Activated CD4-positive, alpha-beta T cell treated with anti-CD3 and anti-CD28 coated beads, Interleukin-2, Interleukin-4, amounts not matched to agents 100 ng/mL and 50 ng/mL, durations not matched to agents 16 hours and 8 hours (primary cell): ENCODE measurements at regions not wholly inside any gene's neighbourhood (a gene's known extent, or its start where the extent isn't known, plus 50 kb on each side); places are given as distances from the start of the nearest gene placed in this dataset.
"Not testable (repeated sequence)": the region's sequence is repeated elsewhere in the genome, so short reads cannot be mapped to it uniquely, and the experiment has no call there.

ENCODE experiments used
- DNase-seq: peaks from one replicate; pipeline ENCODE4 v3.0.0-alpha.2; 2020; ENCODE audit warnings: low spot score

DNA sequence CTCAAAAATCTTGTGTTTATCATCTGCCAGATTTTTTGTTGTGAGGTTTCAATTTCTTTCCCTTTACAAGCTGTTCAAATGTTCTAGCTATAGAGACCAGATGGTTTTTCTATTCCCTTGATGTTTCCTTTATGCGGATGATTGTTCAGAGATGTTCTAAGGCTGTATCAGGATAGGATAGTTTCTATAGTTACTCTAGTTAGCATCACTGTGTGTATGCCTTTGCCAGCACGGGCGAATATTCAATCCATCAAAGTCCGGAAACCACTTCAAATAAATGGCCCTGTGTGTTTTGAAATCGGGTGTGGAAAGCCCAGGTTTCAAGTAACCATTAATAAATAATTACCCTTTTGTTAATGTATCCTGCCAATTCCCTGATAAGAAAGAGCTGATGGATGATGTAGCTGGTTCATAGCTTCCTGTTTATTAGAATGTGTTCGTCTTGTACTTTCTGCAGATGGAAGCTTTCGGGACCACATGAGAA lies 149.8 kb upstream of the PRKCQ start:
- DNase-seq: no peak

DNA sequence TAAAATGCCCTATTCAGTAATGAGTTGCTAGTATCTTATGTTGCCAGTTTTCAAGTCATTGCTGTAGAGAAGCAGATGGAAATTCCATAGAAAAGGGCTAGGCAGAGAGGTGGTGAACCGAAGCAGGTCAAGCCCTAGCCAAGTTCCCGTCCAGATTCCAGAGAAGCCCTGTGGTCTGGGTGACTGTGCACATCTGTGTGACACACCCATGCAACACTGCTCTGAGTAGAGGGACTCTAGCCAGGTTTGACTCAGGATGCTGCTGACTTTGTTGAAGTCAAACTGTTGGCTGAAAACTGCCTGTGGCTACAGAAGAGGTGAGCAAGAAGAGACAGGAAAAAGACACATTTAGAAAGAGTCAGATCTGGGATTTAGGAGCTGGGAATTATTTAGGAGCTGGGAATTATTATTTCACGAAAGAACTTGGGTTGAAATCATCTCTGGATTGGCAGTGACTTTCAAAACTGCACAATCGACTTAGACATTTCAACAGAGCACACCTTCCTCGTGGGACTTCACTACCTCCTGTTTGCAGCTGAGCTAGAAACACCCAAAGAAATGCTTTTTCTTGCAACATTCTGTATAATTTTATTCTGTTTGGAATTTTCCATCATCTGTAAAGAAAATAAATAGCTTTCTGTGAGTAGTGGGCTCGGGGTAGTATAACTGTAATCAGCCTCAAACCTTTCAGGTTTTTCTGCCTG lies 149.1 kb upstream of the PRKCQ start:
- DNase-seq: no peak

DNA sequence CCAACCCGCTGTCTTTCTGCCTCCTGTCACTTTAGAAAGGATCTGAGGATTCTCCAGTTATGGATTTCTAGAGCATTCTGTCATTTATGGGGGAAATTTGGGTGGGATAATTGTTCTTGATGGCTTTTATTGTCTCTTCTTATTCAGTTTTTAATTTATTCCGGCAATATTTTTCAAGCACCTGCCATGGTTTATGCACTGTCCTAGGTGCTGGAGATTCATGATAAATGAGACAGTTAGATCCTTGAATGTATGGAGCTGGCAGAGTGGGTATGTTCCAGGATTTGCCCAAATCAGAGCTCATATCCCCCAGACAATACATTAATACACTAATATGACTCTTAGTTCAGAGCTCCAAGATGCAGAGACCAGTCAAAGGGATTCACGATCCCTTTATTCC lies 146.8 kb upstream of the PRKCQ start:
- no peak for DNase-seq

DNA sequence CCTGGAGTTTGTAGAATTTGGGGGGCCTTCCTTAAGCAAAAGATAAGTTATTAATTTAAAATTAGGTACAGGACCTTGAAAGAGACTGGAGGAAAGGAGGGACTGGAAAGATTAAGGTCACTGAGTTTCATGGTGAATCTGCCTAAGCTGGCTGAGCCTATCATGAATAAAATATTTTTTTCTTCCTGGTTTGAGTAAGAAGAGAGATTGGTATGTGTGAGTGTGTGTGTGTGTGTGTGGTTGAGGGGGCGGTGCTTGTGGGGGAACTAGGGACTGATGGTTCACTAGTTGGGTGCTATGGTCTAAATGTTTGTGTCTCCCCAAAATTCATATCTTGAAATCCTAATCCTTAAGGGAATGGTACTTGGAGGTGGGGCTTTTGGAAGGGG lies 142.5 kb upstream of the PRKCQ start:
- no peak for DNase-seq

DNA sequence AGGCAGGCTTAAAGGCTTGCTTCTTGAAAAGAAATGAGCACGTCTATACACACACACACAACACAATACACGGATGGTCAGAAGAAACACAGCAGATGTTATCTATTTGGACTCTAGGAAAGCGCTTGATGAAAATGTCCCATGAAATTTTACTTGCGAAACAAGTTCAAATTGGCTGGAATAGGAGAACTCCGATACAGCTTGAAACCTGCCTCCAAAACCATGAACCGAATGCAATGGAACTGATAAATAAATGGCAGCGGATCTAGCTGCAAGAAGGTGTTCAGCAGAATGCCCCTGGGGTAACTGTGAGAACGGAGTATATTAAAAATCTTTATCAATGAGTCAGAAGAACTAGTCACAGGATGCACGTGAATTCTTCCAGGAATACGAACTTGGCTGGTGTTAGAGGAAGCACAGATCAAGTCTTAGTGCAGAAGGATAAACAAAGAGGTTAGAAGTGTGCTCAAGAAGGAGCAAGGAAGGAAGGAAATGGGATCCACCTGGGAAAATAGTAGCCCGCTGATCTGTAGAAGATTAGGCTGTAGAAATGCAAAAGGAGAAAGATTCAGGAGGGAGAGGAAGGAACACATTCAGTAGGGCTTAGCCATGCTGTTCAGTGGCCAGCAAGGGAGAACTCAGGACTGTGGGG lies 142.0 kb upstream of the PRKCQ start:
- DNase-seq: no peak

DNA sequence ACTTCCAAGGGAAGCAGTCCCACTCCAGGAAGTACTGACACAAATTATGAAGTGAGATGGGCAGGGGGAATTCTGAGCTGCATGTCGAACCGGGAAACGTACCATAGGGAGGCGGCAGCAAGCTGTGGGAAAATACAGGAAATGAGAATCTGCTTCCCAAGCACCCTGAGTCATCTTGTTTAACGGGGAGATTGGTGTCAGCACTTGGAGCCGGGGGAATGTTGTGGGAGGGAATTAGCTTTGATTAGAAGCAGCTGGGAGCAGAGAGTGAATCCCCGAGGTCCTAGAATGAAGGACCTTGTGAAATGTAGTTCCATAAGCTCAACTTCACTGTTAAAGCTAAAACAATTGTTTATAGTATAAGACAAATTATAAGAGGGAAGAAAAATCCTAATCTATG lies 141.4 kb upstream of the PRKCQ start:
- no peak for DNase-seq

DNA sequence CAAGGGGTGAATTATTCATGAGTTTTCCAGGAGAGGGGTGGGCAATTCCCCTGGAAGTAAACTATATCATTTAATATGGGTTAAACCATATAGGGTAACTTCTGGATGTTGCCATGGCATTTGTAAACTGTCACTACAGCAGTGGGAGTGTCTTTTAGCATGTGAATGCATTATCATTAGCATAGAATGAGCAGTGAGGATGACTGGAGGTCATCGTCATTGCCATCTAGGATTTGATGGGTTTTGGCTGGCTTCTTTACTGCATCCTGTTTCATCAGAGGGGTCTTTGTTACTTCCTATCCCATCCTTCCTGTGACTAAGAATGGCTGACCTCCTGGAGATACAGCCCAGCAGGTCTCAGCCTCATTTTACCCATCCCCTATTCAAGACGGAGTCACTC lies 139.5 kb upstream of the PRKCQ start:
- no peak for DNase-seq

DNA sequence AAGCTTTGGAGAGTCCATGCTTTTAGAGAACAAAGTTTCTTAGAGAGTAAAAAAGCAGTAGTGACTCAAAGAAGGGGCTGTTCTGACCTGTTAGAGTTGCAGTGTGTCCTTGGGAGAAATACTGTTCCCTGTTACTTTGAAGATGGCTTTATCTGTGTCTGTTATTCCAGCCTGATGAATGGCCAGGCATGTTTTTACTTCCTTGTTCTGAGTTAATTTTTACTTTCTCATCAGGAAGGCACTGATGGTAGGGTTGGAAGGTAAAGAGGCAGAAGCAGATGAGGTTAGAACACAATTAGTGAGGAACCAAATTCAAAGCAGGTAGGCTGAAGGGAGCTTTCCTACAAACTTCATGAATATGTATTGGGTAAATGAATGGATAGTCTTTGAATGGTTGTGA lies 138.5 kb upstream of the PRKCQ start:
- DNase-seq: no peak

DNA sequence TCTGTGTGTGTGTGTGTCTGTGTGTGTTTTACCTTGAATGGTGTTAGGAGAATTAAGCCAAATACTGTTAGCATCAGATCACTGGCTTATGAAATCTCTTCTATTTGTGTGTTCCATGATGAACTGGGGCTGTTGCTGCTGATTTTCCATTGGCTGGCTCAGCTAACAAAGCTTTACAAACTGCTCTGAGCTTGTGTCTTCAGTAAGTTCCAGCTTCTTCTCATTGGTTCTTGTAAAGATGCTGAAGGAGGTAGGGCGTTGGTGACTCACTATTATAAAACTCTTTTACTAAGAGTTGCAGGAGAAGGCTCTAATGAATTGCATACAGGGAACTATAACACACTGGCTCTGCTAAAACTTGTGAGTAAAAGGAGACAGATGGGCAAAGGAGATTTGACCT lies 136.4 kb upstream of the PRKCQ start:
- DNase-seq: no peak

DNA sequence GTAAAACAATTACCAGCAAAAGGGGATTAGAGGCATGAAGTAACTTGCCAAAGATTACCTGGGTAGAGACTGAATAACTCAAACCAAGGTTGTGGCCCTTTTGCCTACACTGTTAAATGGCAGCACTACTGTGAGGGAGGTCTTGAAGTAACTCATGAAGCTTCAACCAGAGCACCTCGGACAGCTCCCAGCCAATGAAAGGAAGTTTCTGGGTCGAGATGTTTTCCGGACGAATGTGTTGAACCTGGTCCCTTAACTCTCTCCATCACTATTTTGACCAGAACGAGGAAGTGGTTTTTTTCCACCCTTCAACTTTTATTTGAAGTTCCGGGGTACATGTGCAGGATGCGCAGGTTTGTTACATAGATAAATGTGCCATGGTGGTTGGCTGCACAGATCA lies 133.6 kb upstream of the PRKCQ start:
- DNase-seq: no peak

DNA sequence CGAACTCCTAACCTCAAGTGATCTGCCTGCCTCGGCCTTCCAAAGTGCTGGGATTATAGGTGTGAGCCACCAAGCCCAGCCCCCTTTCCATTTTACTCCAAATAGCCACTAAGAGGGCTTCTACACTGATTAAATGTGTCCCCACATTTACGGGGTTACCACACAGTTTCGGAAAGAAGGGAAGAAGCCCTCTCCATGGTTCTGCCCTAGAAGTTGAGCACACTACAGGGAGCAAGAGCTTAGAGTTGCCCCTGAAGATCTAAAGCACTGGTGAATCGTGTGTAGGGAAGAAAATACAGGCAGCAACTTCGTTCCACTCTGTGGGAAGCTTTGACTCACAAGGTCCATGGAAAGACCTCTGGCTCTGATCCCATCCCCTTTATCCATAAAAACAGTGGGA lies 133.0 kb upstream of the PRKCQ start:
- no peak for DNase-seq

DNA sequence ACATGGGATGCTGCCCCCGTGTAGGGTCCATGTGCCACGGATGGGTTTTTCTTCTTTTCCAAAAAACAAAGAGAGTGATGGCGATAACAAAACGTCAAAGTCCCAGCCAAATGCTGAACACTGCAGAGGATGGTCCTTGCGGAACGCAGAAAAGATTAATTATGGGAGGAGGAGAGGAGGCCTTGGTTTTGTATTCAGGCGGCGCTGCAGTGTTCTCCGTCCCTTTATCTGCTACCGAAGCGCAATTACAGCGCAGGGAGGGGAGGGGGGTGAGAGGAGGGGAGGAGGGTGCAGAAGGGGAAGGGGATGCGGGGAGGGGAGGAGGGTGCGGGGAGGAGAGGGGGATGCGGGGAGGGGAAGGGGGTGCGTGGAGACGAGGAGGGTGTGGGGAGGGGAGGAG lies 131.8 kb upstream of the PRKCQ start:
- no peak for DNase-seq

DNA sequence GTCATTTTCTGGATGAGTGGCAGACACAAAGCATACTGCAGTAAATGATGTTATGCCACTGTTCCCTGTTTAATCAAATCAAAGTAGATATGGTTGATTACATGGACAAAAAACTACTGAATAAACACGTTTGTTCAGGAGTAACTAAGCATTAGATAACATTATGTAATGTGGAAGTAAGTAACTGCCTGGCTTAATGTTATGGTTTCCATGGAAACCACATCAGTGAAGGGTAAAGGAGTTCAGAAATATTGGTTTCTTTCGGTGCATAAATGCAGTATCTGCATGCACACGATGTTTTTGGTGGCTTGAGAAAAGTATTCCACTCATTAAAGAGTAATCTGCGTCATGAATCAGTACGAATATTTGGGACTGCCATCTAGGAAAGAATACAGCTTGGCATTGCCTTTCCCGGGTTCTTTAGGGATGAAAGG lies 131.3 kb upstream of the PRKCQ start:
- DNase-seq: no peak

DNA sequence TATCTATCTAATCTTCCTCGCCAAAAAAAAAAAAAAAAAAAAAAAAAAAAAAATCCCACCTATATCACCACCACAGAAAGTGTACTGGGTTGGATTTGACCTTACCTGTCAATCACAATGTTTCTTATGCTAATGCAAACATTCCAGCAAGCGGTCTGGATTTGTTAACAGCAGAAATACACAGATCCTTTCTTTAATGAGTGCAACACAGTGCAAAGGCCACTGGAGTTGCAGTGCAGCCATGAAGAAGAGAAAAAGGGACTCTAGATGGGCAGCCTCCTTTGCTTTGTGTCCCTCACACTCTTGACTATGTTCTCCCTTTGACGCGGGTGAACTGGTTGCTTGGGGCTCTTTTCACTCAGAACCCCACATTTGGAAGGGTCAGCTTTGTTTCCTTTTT lies 127.3 kb upstream of the PRKCQ start:
- DNase-seq: no peak

DNA sequence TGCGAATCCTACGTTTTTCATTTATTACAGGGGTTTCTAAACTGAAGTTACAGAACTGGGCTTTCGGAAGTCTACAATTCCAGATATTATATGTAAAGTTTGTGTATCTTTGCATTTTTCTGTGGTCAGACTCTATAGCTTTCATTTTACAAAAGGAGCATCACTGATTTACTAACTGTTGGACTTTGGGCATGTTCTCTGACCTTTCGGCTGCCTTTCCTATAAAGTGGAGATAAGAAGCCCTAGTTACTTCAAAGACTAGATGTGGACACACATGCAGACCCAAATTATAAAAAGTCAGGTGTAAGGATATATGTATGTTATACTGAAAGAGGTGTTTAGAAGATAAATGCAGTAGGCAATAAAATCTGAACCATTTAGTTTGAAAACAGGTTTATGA lies 126.6 kb upstream of the PRKCQ start:
- DNase-seq: no peak

DNA sequence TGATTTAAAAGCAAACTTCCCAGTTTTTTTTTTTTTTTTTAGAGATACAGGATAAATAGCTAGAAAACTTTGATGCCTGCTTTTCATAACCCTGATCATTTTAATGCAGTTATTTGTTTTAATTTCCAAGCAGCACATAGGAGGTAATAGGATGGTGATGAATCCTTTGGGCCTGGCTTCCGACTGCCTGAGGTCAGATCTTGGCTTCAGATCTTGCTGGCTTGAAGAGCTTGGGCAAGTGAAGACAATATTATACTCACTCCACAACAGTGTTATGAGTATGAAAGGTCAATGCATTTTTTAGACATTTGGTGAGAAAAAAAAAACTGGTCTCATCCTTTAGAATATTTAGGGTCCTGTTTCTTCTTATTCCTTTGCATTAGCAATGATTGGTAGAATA lies 124.8 kb upstream of the PRKCQ start:
- DNase-seq: no peak

DNA sequence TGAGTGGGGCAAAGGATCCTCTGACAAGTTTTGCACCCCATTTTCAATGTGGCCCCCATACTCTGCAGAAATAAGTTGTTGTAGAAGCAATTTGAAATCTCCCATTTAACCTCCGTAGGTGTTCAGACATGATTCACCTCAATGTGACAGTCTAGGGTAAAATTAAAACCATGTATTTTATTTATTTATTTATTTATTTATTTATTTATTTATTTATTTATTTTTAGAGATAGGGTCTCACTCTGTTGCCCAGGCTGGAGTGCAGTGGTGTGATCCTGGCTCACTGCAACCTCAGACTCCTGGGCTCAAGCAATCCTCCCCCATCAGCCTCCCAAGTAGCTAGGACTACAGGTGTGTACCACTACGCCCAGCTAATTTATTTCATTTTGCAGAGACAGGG lies 122.8 kb upstream of the PRKCQ start:
- DNase-seq: not testable (repeated sequence)

DNA sequence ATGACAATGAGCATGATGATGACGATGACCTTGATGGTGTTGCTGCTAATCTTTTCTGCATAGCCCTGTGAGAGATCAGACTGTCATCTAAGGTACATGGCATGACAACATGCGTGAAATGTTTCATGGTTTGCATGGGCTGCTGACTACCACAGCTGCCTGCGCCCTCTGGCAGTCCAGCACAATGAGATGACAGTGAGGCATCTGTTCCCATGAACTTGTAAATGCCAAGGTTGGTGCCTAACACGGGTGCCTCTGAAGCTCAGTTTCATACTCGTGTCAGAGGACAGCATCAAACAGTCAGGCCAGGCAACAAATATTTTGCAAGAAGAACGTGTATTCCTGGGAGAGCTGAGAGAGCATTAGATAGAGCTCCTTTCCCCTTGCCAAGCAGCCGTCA lies 122.0 kb upstream of the PRKCQ start:
- no peak for DNase-seq

DNA sequence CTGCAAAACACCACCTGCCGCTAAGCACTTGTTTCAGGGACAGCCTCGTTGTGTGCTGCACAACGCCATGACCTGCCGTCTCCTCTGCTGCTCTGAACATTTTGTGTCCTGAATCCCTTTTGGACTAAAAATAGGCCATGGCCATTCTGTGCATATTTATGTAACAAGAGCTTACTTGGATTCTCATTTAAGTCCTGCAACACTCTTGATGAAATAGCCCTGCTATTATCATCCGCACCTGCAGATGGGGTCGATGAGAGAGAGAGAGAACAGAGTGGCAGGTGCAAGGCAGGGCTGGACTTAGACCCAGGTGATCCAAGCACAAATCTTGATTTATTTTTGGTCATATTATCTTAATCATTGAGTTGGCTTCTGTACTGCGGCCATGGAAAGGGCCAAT lies 121.2 kb upstream of the PRKCQ start:
- DNase-seq: no peak

DNA sequence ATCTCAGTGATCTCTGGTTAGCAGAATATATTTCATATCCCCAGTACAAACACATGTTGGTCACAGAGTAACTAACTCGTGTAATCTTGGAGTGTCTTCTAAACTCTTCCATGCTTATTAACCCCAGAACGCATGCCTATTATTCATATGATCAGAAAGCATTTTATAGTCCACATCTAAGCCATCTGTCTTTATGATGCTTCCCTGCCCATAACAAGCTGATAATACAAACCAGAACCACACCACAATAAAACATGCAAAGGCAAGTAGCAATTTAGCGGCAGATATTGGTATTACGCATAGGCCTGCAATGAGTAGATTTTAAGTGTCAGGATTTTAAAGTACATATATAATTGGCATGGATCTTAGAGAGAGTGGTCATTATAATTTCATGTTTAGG lies 120.0 kb upstream of the PRKCQ start:
- DNase-seq: no peak

DNA sequence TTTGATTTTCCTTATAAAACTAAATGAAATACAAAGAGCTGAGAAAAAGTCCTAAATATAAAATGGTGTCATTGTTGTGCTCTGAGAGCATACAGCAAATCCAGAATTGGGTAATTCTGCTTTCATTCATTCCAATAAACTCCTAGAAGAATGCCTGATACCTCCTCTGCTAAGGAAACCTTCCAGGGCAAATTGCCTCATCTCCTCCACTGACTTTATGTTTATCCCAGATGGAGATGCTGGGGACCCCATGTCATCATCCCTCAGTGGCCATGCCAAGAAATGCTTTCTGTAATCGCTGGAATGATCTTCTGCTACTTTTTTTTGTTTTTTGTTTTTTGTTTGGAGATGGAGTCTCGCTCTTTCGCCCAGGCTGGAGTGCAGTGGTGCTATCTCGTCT lies 119.3 kb upstream of the PRKCQ start:
- no peak for DNase-seq

DNA sequence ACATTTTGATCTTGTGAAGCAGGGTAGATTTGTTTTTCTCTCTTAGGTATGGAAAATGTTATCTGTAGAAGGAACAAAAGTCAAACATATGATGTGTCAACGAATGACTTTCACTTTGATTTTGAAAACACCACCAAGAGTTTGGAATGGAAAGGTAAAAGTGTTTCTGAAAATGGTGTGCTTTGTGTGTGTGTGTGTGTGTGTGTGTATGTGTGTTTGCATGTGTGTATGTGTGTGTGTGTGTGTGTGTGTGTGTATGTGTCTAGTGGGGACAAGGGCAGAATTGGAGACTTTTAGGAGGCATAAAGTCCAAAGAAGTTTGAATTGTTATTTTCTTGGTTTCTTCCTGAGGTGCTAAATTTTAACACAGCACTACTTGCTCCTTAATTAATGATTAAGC lies 115.4 kb upstream of the PRKCQ start:
- no peak for DNase-seq

DNA sequence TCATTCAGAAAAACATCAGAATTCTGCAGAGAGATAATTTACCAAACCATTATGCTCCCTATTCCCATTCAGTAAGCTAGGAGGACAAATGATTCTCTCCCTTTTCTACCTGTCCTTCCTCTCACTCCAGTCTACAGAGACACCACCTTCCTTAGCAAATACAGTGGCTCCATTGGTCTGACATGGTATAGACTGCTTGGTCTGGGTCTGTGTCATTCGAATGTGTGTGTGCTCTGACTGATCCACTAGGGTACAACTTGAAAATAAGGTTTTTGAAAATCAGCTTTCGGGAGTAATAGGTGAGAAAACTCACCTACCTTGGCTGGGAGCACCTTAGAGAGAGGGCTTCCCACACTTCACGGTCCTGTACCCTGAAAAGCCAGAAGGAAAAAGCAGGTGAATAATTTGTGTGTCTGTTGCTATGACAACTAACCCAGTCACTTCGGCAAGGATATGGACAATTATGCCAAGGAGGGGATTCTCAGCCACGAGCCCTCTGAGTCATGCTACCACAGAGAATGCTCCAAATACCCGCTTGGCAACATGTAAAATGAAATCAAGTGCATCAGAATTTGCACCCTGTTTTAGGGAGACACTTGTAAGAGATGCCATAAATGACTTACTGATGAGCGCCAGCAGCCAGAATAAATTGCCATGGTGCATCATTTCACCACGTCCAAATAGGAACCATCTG lies 114.5 kb upstream of the PRKCQ start:
- no peak for DNase-seq

DNA sequence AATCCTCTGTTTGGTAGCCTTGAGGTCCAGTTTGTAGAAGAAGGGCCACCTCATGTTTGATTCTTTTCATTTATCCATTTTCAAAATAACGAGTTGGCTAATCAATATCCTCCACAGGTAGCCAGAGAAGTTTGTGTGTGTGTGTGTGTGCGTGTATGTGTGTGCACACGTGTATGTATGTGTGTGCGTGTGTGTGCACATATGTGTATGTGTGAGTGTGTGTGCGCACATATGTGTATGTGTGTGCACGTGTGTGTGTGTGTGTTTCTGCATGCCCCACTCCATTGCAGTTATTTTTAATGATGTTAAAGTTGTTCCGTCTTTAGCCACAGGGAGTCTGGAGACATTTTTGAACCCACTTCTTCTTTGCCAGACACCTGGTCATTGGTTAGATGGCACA lies 112.8 kb upstream of the PRKCQ start:
- no peak for DNase-seq
